ENCODE measurements at regions not wholly inside any gene's neighbourhood (a gene's known extent, or its start where the extent isn't known, plus 50 kb on each side); places are given as distances from the start of the nearest gene placed in this dataset.

- DNase-seq: no peak
- no peaks in the 10 kb centered on the region for H4K20me1 ChIP-seq (ENCODE audit: low read length)
- H3K36me3 ChIP-seq (ENCODE audit: low read depth, low read length): no peaks in the 10 kb centered on the region
- no peak overlapping the region for H3K4me3 ChIP-seq (ENCODE audit: low read length)
- H3K27ac ChIP-seq (ENCODE audit: low read length): no peak overlapping the region
- no peaks in the 10 kb centered on the region for H3K9me2 ChIP-seq (replicated peaks; ENCODE audit: low read length)
- no peaks in the 10 kb centered on the region for H3F3A ChIP-seq (ENCODE audit: low read length, unreplicated experiment)
- no peak for ATAC-seq
- no peak overlapping the region for H2AFZ ChIP-seq (ENCODE audit: low read length)
- ChIA-PET CTCF (interaction anchor here (0.6 kb wide), 1 partner anchor 1365 kb away, joined by 3 read pairs; no protein-coding TSS in a partner anchor), POLR2A (ENCODE audit: unreplicated experiment) (no interaction called here)
- TF ChIP-seq EZH2 (IDR thresholded peaks at IDR 0.05; ENCODE audit: low read length, unreplicated experiment): no peak
- BruUV-seq (replicated peaks): no TSS peak
- H3K4me1 ChIP-seq (ENCODE audit: insufficient read depth, low read length): no peaks in the 10 kb centered on the region
- no peaks in the 10 kb centered on the region for H3K9me3 ChIP-seq (ENCODE audit: low read length)
- no peaks in the 10 kb centered on the region for H3K79me2 ChIP-seq (ENCODE audit: low read length)
- no peak overlapping the region for H3K4me2 ChIP-seq (ENCODE audit: low read length)
- intact Hi-C loops (cut with micrococcal nuclease): no loop called here
- H3K9ac ChIP-seq (ENCODE audit: low read length): no peak overlapping the region
- H3K27me3 ChIP-seq (ENCODE audit: low read length): no peaks in the 10 kb centered on the region
Observed at GRCh38 chr13:69101841-69102240, 1005.8 kb upstream of the ATXN8OS start.

- H3K27me3 ChIP-seq (ENCODE audit: low read length): no peaks in the 10 kb centered on the region
- H3K27ac ChIP-seq (ENCODE audit: low read length): no peak overlapping the region
- no peaks in the 10 kb centered on the region for H3K36me3 ChIP-seq (ENCODE audit: low read depth, low read length)
- no peaks in the 10 kb centered on the region for H3K9me2 ChIP-seq (replicated peaks; ENCODE audit: low read length)
- H3K79me2 ChIP-seq (ENCODE audit: low read length): no peaks in the 10 kb centered on the region
- POLR2A ChIA-PET (ENCODE audit: unreplicated experiment): no interaction called here
- H3K4me2 ChIP-seq (ENCODE audit: low read length): no peak overlapping the region
- H3K4me1 ChIP-seq (ENCODE audit: insufficient read depth, low read length): no peaks in the 10 kb centered on the region
- BruUV-seq (replicated peaks): no TSS peak
- no peaks in the 10 kb centered on the region for H4K20me1 ChIP-seq (ENCODE audit: low read length)
- CTCF ChIA-PET: no interaction called here
- intact Hi-C loops (cut with micrococcal nuclease): no loop called here
- no peak overlapping the region for H2AFZ ChIP-seq (ENCODE audit: low read length)
- no peak overlapping the region for H3K4me3 ChIP-seq (ENCODE audit: low read length)
- H3K9me3 ChIP-seq (ENCODE audit: low read length): no peaks in the 10 kb centered on the region
- DNase-seq: no peak
- ATAC-seq: no peak
- TF ChIP-seq EZH2phosphoT487 (IDR thresholded peaks at IDR 0.05; ENCODE audit: borderline replicate concordance, low read length) (no peak), EZH2 (IDR thresholded peaks at IDR 0.05; ENCODE audit: low read length, unreplicated experiment) (no peak)
- TF ChIP-seq, protein P1, sequence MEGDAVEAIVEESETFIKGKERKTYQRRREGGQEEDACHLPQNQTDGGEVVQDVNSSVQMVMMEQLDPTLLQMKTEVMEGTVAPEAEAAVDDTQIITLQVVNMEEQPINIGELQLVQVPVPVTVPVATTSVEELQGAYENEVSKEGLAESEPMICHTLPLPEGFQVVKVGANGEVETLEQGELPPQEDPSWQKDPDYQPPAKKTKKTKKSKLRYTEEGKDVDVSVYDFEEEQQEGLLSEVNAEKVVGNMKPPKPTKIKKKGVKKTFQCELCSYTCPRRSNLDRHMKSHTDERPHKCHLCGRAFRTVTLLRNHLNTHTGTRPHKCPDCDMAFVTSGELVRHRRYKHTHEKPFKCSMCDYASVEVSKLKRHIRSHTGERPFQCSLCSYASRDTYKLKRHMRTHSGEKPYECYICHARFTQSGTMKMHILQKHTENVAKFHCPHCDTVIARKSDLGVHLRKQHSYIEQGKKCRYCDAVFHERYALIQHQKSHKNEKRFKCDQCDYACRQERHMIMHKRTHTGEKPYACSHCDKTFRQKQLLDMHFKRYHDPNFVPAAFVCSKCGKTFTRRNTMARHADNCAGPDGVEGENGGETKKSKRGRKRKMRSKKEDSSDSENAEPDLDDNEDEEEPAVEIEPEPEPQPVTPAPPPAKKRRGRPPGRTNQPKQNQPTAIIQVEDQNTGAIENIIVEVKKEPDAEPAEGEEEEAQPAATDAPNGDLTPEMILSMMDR (conservative IDR thresholded peaks at IDR 0.05; ENCODE audit: low read depth, low read length): no peak
- no peak overlapping the region for H3K9ac ChIP-seq (ENCODE audit: low read length)
- no peaks in the 10 kb centered on the region for H3F3A ChIP-seq (ENCODE audit: low read length, unreplicated experiment)
Observed at GRCh38 chr13:69094485-69094884, 1013.1 kb upstream of the ATXN8OS start.

- BruUV-seq (replicated peaks): no TSS peak
- no peak for TF ChIP-seq EZH2phosphoT487 (IDR thresholded peaks at IDR 0.05; ENCODE audit: borderline replicate concordance, low read length)
- TF ChIP-seq, protein P1 (conservative IDR thresholded peaks at IDR 0.05; ENCODE audit: low read depth, low read length): no peak
- no peak for TF ChIP-seq EZH2 (IDR thresholded peaks at IDR 0.05; ENCODE audit: low read length, unreplicated experiment)
Observed at GRCh38 chr13:69092615-69093322, 1014.9 kb upstream of the ATXN8OS start.

More at GRCh38 chr13:69092615-69093322, 1014.9 kb upstream of the ATXN8OS start:
- H2AFZ ChIP-seq (ENCODE audit: low read length): no peak overlapping the region
- H3K9ac ChIP-seq (ENCODE audit: low read length): no peak overlapping the region
- no peaks in the 10 kb centered on the region for H3K36me3 ChIP-seq (ENCODE audit: low read depth, low read length)
- DNase-seq (no peak), ATAC-seq (no peak)
- ChIA-PET CTCF (no interaction called here), POLR2A (ENCODE audit: unreplicated experiment) (no interaction called here)
- no peaks in the 10 kb centered on the region for H4K20me1 ChIP-seq (ENCODE audit: low read length)
- intact Hi-C loops (cut with micrococcal nuclease): no loop called here
- no peaks in the 10 kb centered on the region for H3K79me2 ChIP-seq (ENCODE audit: low read length)
- H3K27me3 ChIP-seq (ENCODE audit: low read length): no peaks in the 10 kb centered on the region
- H3K27ac ChIP-seq (ENCODE audit: low read length): no peak overlapping the region
- no peaks in the 10 kb centered on the region for H3K4me1 ChIP-seq (ENCODE audit: insufficient read depth, low read length)
- H3F3A ChIP-seq (ENCODE audit: low read length, unreplicated experiment): no peaks in the 10 kb centered on the region
- H3K9me2 ChIP-seq (replicated peaks; ENCODE audit: low read length): no peaks in the 10 kb centered on the region
- H3K4me2 ChIP-seq (ENCODE audit: low read length): no peak overlapping the region
- no peaks in the 10 kb centered on the region for H3K9me3 ChIP-seq (ENCODE audit: low read length)
- H3K4me3 ChIP-seq (ENCODE audit: low read length): no peak overlapping the region

Data from PC-3 (cell line).